HG03060 (cell line): ENCODE measurements at regions not wholly inside any gene's neighbourhood (a gene's known extent, or its start where the extent isn't known, plus 50 kb on each side); places are given as distances from the start of the nearest gene placed in this dataset.
"Not testable (repeated sequence)": the region's sequence is repeated elsewhere in the genome, so short reads cannot be mapped to it uniquely, and the experiment has no call there.

Experiments used
- ATAC-seq: cut with Tn5 transposase; IDR thresholded peaks from one replicate; pipeline ENCODE4 v1.9.1; 2021; ENCODE audit warnings: low read depth, moderate number of reproducible peaks; ENCODE audit not compliant: unreplicated experiment

DNA sequence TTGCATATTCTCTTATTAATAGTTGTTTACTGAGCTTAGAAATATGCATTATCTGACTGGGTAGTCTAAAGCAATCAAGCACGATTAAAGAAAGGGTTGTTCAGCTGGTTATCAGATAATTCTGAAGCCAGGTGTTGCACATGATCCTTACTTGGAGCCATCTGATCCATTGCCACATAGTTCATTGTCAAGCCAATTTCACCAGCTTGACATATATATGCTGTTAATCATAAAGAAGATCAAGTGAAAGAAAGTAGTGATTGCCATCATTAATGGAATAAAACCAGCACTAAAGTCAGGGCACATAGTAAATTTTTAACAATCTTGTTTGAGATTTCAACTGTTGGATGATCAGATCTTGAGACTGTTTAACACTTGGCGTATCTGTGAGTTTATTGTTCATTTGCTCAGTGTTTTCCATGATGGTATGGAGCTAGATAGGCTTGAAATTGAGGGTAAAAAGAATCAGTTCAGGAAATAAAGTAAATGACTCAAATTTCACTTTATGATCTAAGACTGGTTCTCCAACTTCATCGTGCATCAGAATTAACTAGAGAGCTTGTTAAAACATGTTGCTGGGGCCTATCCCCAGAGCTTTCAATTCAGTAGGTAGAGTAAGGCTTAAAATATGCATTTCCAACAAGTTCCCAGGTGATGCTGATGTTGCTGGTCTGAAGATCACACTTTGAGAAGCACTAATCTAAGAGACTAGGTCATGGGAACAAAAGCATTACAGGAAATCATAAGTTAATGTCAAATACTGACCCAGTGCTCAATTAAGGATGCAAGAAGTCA, 539.6 kb downstream of the SATB2 start:
- ATAC-seq = no peak

DNA sequence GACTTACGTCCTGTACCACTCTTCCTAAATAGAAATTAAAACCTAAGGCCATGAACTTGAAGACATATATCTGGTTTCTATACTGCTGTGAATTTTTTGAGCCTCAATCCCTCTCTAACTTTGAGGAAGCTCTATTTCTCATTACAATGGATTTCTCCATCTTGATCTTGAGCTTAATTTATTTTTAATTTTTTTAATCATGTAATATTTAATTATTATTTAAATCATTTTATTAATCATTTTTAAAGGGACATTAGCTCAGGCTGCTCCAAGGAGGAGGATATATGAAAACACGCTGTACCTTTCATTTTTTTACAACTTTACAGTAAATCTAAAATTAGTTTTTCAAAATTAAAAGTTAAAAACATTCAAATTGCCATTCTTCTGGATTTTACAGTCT, 540.5 kb downstream of the SATB2 start:
- ATAC-seq = no peak

DNA sequence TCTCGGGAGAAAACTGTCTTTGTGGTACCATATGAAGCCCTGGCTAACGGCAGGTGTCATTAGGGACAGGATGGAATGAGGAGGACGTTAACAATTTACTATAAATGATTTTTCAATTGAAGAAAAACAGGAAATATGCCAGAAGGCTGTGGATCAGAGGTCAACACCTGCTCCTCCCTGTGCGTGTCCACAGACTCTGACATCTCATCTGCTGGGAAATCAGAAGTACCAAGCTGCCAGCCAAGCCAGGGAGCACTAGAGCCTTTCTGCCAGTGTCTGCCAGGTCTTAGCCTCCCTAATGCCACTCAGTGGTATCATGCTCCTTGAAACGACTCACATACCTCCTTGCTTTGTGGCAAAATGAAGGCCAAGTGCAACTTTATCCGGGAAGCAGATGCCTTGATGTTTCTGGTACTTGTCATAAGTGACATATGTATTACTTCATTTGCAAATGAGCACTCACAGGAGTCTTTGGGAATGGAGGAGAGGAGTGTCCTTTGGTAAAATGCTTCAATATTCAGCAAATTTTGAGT, 541.1 kb downstream of the SATB2 start:
- no peak for ATAC-seq

GRCh38 chr2:198913394-198914152, 544.2 kb downstream of the SATB2 start:
- peak; percentile 100 for ATAC-seq

- ATAC-seq = no peak
Measured at GRCh38 chr2:198909525-198910267, 548.0 kb downstream of the SATB2 start.

DNA sequence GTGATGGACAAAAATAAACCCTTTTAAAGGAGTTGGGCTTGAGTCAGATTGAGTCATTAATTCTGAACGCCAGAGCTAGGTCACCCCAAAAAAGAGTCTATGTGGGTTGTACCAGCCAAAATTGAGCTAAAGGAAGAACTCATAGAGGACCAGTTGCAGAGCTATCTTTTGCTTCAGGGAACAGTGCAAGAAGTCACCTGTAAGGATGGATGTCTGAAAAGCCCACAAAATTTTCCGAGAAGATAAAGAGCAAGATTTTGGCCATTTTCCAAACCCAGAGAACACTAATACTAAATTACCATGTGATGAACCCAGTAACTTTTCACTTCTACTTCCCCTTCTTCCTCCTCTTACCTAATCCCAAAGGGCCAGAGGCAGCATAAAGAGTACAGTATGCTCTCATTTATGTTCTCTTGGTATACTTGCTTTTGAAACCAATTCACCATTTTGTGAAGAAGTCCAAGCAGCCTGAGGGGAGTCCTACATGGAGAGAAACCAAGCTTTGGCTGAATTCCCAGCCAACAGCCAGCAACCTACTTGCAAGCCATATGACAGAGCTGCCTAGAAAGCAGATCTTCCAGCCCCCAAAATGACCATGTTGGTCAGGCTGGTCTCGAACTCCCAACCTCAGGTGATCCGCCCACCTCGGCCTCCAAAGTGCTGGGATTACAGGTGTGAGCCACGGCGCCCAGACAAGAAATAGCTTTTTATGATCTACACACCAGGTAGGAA, 551.7 kb downstream of the SATB2 start:
- ATAC-seq = peak; percentile 88

DNA sequence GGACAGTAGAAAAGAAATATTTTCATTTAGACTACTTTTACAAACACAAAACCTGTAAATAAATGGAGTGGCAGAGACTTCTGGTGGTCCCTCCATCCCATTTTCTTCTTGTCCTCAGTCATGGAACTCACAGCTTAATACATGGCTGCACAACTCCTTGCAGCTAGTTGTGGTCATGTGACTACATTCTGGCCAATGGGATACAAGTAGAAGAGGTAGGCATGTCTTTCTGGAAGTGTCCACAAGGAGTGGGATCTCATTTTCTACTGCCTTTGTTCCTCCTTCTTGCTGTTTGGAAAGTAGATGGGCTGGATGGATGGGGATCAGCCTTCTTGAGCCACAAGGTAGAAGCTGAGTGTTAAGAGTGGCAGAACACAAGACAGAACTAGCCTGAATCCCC, 555.8 kb downstream of the SATB2 start:
- no peak for ATAC-seq

DNA sequence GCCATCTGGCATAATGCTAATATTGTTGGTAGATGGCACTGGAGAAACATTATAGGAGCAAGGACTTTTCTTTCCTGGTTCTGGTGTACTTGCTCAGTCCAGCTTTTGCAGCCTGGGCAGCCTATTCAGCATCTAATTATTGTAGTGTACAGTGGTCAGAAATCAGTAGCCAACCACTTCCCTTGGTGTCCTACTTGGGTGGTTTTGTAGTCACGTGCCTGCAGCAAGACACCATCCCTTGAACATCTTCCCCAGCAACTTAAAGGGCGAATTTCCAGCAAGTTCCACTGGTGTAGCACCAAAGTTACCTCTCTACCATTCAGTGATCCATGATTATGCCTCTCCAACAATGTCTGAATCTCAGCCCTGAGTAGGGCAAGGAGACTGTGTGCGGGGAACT, 557.6 kb downstream of the SATB2 start:
- no peak for ATAC-seq

DNA sequence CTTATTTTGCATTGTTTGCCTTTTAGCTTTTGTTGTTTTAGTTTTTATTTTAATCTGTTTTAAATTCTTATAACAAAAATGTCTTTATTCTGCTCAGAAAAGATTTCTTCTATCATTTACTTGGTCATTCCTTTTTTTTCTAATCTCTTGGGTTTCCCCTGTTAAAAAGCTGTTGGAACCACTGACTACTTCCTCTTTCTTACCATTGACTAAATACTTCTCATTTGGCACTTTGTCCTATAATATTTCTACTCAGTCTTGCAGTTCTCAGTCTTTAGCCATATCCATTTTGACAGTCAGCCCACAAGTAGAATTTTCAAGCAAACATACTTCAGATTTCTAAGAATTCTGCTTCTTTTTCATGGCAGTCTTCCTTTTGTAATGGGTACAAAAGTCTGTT, 567.2 kb downstream of the SATB2 start:
- ATAC-seq = peak; percentile 78

DNA sequence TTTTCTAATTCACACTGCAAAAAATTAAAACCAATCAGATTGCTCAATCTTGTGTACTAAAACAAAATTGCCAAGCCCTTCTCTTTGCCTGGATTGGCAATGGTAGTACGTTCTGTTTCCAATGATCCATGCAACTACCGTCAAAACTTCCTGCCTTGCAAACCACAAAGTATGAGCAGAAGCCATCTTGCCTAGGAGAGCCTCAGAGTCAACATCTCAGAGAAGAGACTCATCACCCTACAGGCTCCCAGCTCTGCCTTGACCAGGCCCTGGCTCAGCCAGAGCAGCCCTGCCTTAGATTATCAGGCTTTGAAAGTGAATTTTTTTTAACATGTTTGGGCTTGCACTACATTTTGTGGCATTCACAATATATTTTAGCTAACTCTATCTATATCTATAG, 574.1 kb downstream of the SATB2 start:
- no peak for ATAC-seq

- ATAC-seq = no peak
Measured at GRCh38 chr2:198880986-198881385, 576.8 kb downstream of the SATB2 start.

- ATAC-seq = no peak
Measured at GRCh38 chr2:198880421-198880820, 577.3 kb downstream of the SATB2 start.

- ATAC-seq = no peak
Measured at GRCh38 chr2:198874472-198874858, 583.3 kb downstream of the SATB2 start.

GRCh38 chr2:198873503-198874471, 584.0 kb downstream of the SATB2 start:
- ATAC-seq = no peak

- no peak for ATAC-seq
Measured at GRCh38 chr2:198863655-198864054, 594.1 kb downstream of the SATB2 start.

DNA sequence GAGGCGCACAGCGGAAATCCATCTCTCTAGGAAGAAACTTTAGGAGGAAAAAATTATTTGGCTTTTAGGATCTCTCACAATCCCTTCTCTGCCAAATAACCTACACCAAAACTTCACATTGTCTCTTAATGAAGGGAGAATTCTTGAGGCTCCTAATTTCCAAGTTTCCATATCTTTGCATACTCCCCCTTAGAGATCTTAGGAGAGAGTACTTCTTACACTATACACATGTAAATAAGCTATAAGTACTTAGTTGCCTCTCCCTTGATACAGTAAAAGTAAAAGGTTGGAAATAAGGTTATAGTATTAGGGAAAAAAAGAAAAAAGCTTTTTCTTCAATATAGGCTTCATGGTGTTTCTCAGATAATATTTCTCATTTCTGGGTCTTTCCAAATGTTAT, 596.7 kb downstream of the SATB2 start:
- ATAC-seq = no peak

- ATAC-seq = no peak
Measured at GRCh38 chr2:198857246-198857645, 600.5 kb downstream of the SATB2 start.

DNA sequence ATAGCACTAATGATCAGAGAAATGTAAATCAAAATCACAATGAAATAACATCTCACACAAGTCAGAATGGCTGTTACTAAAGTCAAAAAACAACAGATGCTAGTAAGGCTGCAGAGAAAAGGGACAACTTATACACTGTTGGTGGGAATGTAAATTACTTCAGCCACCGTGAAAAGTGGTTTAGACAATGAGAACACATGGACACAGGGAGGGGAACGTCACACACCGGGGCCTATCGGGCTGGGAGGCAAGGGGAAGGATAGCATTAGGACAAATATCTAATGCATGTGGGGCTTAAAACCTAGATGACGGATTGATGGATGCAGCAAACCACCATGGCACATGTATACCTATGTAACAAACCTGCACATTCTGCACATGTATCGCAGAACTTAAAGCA, 602.0 kb downstream of the SATB2 start:
- not testable (repeated sequence) for ATAC-seq

DNA sequence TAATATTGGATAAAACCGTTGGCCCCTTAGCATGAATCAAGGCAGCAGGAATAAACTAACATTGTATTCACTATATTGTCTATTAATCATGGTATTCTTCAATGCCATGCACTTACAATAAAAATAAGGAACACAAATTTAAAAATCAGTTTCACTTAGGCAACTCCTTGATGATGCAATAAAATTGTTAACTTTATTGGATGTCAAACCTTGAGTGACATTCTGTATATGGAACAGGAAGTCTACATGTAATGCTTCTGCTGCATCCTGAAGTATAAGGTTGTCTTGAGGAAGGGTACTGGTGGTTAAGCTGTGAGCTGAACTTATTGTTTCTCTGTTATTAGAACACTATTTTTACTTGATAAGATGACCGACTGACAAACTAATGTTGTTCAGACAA, 605.5 kb downstream of the SATB2 start:
- no peak for ATAC-seq
